22Rv1 (cell line): ENCODE measurements at regions not wholly inside any gene's neighbourhood (a gene's known extent, or its start where the extent isn't known, plus 50 kb on each side); places are given as distances from the start of the nearest gene placed in this dataset.

Source experiments
- CTCF ChIP-seq: fragments of 450-650 bp; IDR thresholded peaks from 2 replicates; pipeline ENCODE4 v1.5.1; 2017; ENCODE audit warnings: mild to moderate bottlenecking
- ZFX ChIP-seq: fragments of 450-650 bp; IDR thresholded peaks from 2 replicates; pipeline ENCODE4 v1.6.1; 2017; ENCODE audit warnings: antibody characterized with exemption, borderline replicate concordance

GRCh38 chr6:82040405-82041221 is 206.9 kb downstream of the IBTK start:
- TF ChIP-seq CTCF (peak; percentile 86), ZFX (no peak)
